Glutamatergic neuron (in vitro differentiated cells): ENCODE measurements at regions not wholly inside any gene's neighbourhood (a gene's known extent, or its start where the extent isn't known, plus 50 kb on each side); places are given as distances from the start of the nearest gene placed in this dataset.

Source experiments
- DNase-seq: peaks from one replicate; pipeline ENCODE4 v3.0.0; 2022
- H3K27ac Mint-ChIP-seq: one replicate; pipeline ENCODE4 v1.8.0; 2020; ENCODE audit warnings: mild to moderate bottlenecking, mixed read lengths, inconsistent platforms; ENCODE audit not compliant: unreplicated experiment
- H3K27me3 Mint-ChIP-seq: one replicate; pipeline ENCODE4 v1.8.0; 2020; ENCODE audit warnings: mild to moderate bottlenecking, moderate library complexity, mixed read lengths, inconsistent platforms; ENCODE audit not compliant: unreplicated experiment
- H3K36me3 Mint-ChIP-seq: one replicate; pipeline ENCODE4 v1.8.0; 2020; ENCODE audit warnings: mild to moderate bottlenecking, mixed read lengths, inconsistent platforms; ENCODE audit not compliant: unreplicated experiment
- H3K4me1 Mint-ChIP-seq: one replicate; pipeline ENCODE4 v1.8.0; 2020; ENCODE audit warnings: mild to moderate bottlenecking, low read depth, mixed read lengths, inconsistent platforms; ENCODE audit not compliant: unreplicated experiment
- H3K4me3 Mint-ChIP-seq: one replicate; pipeline ENCODE4 v1.8.0; 2020; ENCODE audit warnings: mild to moderate bottlenecking, mixed read lengths, inconsistent platforms; ENCODE audit not compliant: unreplicated experiment
- H3K9me3 Mint-ChIP-seq: one replicate; pipeline ENCODE4 v1.8.0; 2020; ENCODE audit warnings: mild to moderate bottlenecking, moderate library complexity, mixed read lengths, inconsistent platforms; ENCODE audit not compliant: unreplicated experiment
- TF ChIP-seq, protein P1 (sequence below): fragments of 200-600 bp; sonication (generic); IDR thresholded peaks from one replicate; pipeline ENCODE4 v1.5.0; 2021; ENCODE audit not compliant: partially characterized antibody, unreplicated experiment

DNA sequence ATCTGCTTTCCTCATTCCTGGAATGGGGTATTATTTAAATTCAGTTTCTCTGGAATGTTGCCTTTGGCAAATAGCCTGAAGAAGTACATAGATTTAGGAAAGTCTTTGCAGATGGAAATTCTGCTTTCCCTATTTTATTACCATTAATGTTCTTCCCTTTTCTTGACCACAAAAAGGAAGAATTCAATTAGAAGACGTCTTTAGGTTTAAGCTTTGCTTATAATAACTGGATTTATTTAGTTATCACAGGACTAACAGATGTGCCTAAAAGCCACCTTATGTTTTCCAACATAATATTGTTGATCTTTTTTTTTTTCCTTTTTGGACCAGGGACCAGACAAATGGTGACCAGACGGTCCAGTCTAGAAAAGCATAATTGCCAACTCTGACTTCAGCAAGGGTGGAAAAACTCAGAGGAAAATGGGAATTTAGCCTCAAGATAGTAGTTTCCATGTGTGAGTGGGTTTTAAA, 210.1 kb upstream of the SPRY2 start:
- no peaks in the 10 kb centered on the region for H3K36me3 Mint-ChIP-seq
- H3K4me1 Mint-ChIP-seq: peaks cover 44% of the 10 kb centered on the region
- DNase-seq: no peak
- H3K9me3 Mint-ChIP-seq: no peaks in the 10 kb centered on the region
- no peak overlapping the region for H3K4me3 Mint-ChIP-seq
- TF ChIP-seq, protein P1, sequence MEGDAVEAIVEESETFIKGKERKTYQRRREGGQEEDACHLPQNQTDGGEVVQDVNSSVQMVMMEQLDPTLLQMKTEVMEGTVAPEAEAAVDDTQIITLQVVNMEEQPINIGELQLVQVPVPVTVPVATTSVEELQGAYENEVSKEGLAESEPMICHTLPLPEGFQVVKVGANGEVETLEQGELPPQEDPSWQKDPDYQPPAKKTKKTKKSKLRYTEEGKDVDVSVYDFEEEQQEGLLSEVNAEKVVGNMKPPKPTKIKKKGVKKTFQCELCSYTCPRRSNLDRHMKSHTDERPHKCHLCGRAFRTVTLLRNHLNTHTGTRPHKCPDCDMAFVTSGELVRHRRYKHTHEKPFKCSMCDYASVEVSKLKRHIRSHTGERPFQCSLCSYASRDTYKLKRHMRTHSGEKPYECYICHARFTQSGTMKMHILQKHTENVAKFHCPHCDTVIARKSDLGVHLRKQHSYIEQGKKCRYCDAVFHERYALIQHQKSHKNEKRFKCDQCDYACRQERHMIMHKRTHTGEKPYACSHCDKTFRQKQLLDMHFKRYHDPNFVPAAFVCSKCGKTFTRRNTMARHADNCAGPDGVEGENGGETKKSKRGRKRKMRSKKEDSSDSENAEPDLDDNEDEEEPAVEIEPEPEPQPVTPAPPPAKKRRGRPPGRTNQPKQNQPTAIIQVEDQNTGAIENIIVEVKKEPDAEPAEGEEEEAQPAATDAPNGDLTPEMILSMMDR: no peak
- no peaks in the 10 kb centered on the region for H3K27me3 Mint-ChIP-seq
- peak overlapping the region; percentile 30 for H3K27ac Mint-ChIP-seq

DNA sequence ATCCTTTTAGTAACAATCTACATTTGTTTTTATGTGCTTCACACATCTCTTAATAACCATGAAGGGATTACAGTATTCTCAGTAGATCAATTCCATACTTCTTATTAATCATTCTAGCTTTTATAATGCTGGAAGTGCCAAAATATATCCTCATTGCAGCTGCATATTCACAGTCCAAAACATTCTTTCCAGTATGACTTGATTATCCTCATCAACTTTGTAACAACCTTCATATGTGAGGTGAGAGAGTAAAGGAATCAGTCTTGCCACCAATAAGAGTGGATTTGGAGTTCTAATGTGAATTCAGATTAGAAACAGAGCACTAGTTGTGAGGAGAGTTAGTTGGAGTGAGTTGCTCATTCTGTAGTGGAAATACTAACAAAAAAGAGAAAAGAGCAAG, 208.0 kb upstream of the SPRY2 start:
- Mint-ChIP-seq H3K4me1 (peaks cover 44% of the 10 kb centered on the region), H3K27ac (no peak overlapping the region), H3K27me3 (no peaks in the 10 kb centered on the region), H3K4me3 (no peak overlapping the region), H3K36me3 (no peaks in the 10 kb centered on the region), H3K9me3 (no peaks in the 10 kb centered on the region)
- DNase-seq: no peak
- TF ChIP-seq, protein P1: no peak

DNA sequence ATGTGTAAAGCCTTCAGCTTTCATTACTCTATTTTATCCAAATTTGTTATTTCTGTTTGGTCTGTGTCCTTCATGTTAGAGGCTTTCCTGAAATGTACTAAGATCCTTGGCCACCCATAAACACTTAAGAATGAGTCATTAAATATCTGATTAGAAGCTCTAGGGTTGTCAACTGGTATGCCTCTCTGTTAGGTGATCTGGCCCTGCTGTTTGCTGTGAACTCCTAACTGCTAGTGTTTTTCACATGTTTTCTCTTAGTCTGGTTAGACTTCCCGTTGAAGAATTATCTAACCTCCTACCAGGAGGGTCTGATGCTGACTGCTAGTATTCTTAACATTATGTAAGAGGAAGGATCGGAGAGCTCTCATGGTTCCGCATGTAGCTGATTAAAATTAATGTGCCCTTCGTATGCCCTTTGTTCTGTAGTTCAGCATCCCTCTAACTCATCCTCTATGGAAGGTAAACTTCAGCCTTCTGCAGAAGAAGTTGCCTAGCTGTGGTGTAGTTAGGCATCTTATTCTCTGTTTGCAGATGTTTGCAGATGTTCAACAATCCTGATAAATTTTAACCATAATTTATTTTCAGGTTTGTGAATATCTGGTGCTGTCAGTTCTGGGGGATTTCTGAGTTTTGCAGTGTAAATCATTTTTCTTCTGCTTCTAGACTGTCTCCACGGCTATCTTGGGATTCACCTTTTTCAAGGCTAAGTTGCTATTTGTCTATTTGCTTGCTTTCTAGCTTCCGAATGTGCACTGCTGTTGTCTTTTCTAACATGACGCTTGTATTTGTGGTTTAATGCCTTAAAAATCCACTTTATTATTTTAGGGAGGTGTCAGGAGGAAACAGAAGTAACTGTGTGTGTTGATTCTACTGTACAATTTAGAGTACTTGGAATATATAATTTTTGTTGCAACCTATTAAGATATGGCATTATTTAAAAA, 207.2 kb upstream of the SPRY2 start:
- Mint-ChIP-seq H3K27me3 (no peaks in the 10 kb centered on the region), H3K27ac (no peak overlapping the region), H3K36me3 (no peaks in the 10 kb centered on the region), H3K9me3 (no peaks in the 10 kb centered on the region), H3K4me1 (peaks cover 41% of the 10 kb centered on the region), H3K4me3 (no peak overlapping the region)
- no peak for DNase-seq
- TF ChIP-seq, protein P1: no peak

DNA sequence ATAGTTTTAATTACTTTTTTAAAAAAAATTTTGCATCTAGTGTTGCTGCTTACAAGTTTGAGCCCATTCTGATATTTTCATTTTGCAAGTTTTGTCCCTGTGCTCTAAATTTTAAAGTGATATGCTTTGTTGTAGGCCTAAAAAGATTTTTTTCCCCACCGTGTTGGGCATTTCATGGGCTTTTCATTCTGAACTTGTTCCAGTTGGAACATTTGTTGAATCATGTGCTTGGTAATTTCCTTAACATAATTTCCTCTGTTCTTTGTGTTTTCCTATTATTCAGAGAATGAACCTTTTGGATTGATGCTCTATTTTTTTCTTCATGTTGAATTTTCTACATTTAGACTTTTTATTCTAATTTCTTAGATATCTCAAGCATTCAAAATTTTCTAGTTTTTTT, 206.4 kb upstream of the SPRY2 start:
- peaks cover 36% of the 10 kb centered on the region for H3K4me1 Mint-ChIP-seq
- no peak overlapping the region for H3K4me3 Mint-ChIP-seq
- no peak for DNase-seq
- no peak overlapping the region for H3K27ac Mint-ChIP-seq
- TF ChIP-seq, protein P1: no peak
- H3K36me3 Mint-ChIP-seq: no peaks in the 10 kb centered on the region
- H3K9me3 Mint-ChIP-seq: no peaks in the 10 kb centered on the region
- H3K27me3 Mint-ChIP-seq: no peaks in the 10 kb centered on the region

DNA sequence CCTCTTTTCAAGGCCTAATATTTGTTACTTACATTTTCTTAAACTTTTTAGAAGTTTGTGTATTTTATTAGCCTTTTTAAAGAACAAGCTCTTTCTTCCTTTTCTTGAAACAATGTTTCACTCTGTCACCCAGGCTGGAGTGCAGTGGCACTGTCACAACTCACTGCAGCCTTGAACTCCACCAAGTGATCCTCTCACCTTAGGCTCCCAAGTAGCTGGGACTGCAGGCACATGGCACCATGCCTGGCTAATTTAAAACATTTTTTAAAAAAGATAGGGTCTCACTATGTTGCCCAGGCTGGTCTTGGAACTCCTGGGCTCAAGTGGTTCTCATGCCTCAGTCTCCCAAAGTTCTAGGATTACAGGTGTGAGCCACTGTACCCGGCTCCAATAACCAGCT, 192.2 kb upstream of the SPRY2 start:
- Mint-ChIP-seq H3K27ac (no peak overlapping the region), H3K4me3 (no peak overlapping the region), H3K36me3 (no peaks in the 10 kb centered on the region), H3K9me3 (no peaks in the 10 kb centered on the region), H3K4me1 (peaks cover 2% of the 10 kb centered on the region), H3K27me3 (no peaks in the 10 kb centered on the region)
- TF ChIP-seq, protein P1: no peak
- no peak for DNase-seq
